MM.1S (cell line): ENCODE measurements at regions not wholly inside any gene's neighbourhood (a gene's known extent, or its start where the extent isn't known, plus 50 kb on each side); places are given as distances from the start of the nearest gene placed in this dataset.

ENCODE experiments used
- DNase-seq: peaks from one replicate; pipeline ENCODE4 v3.0.0-alpha.2; 2015
- H2AFZ ChIP-seq: fragments of 300-600 bp; sonication (generic); 2 replicates; pipeline ENCODE4 v1.6.0; 2016; ENCODE audit warnings: antibody characterized with exemption, low read length
- H3F3A ChIP-seq: fragments of 300-600 bp; sonication (generic); 2 replicates; pipeline ENCODE4 v1.6.1; 2016; ENCODE audit warnings: mild to moderate bottlenecking, antibody characterized with exemption, low read length, moderate library complexity, mixed read lengths; ENCODE audit not compliant: insufficient read depth
- H3K27ac ChIP-seq: fragments of 300-600 bp; sonication (generic); 2 replicates; pipeline ENCODE4 v1.5.1; 2016; ENCODE audit warnings: mild to moderate bottlenecking, low read length
- H3K27me3 ChIP-seq: fragments of 300-600 bp; sonication (generic); replicated peaks from 2 replicates; pipeline ENCODE4 v1.6.0; 2016; ENCODE audit warnings: low read length; ENCODE audit not compliant: insufficient read depth
- H3K36me3 ChIP-seq: fragments of 300-600 bp; sonication (generic); replicated peaks from 2 replicates; pipeline ENCODE4 v1.6.1; 2016; ENCODE audit warnings: mild to moderate bottlenecking, low read length, mixed read lengths; ENCODE audit not compliant: insufficient read depth
- H3K4me1 ChIP-seq: fragments of 300-600 bp; sonication (generic); 2 replicates; pipeline ENCODE4 v1.6.1; 2016; ENCODE audit warnings: low read length, mixed read lengths
- H3K4me2 ChIP-seq: fragments of 300-600 bp; sonication (generic); 2 replicates; pipeline ENCODE4 v1.6.0; 2016; ENCODE audit warnings: low read depth, low read length
- H3K4me3 ChIP-seq: fragments of 300-600 bp; sonication (generic); 2 replicates; pipeline ENCODE4 v1.5.1; 2016; ENCODE audit warnings: low read length, mixed read lengths
- H3K79me2 ChIP-seq: fragments of 300-600 bp; sonication (generic); 2 replicates; pipeline ENCODE4 v1.6.1; 2016; ENCODE audit warnings: mixed run types, low read length, mixed read lengths
- H3K9ac ChIP-seq: fragments of 300-600 bp; sonication (generic); 2 replicates; pipeline ENCODE4 v1.6.1; 2016; ENCODE audit warnings: low read length, mixed read lengths
- H3K9me2 ChIP-seq: fragments of 300-600 bp; sonication (generic); replicated peaks from 2 replicates; pipeline ENCODE4 v1.6.1; 2016; ENCODE audit warnings: mild to moderate bottlenecking, low read length, mixed read lengths; ENCODE audit not compliant: insufficient read depth
- H3K9me3 ChIP-seq: fragments of 300-600 bp; sonication (generic); replicated peaks from 2 replicates; pipeline ENCODE4 v1.6.1; 2016; ENCODE audit warnings: mild to moderate bottlenecking, low read length, mixed read lengths; ENCODE audit not compliant: insufficient read depth
- H4K20me1 ChIP-seq: fragments of 300-600 bp; sonication (generic); 2 replicates; pipeline ENCODE4 v1.6.1; 2016; ENCODE audit warnings: mild to moderate bottlenecking, low read length, moderate library complexity, mixed read lengths; ENCODE audit not compliant: insufficient read depth
- CTCF ChIP-seq: fragments of 300-600 bp; sonication (generic); IDR thresholded peaks from 2 replicates; pipeline ENCODE4 v1.5.1; 2016; ENCODE audit warnings: antibody characterized with exemption, low read length, mixed read lengths
- EZH2 ChIP-seq: fragments of 300-600 bp; sonication (generic); optimal IDR thresholded peaks from 2 replicates; pipeline ENCODE3; 2017; ENCODE audit warnings: low read depth, mild to moderate bottlenecking, antibody characterized with exemption, low read length, mixed read lengths
- EZH2phosphoT487 ChIP-seq: fragments of 300-600 bp; sonication (generic); IDR thresholded peaks from 2 replicates; pipeline ENCODE4 v1.6.1; 2018; ENCODE audit warnings: antibody characterized with exemption, low read length

DNA sequence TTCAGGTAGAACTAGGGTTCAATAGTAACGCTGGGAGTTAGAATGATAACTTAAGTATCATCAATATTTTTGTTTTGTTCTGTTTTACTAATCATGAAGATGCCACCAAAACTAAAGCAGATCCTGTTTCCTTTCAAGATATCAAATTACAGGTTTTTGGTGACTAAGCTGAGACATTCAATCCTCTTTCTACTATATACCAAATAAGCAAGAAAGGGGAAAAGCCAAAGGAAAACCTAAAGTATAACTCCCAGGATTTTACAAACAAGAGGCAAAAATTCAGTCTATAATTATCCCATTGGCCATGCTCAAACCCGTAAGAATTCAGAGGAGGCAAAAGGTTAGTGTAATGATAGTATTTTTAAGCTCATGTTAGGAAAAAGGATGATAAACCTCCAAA, 175.2 kb upstream of the CCDC150 start:
- Histone ChIP-seq H3K9me2 (no peaks in the 10 kb centered on the region), H3K36me3 (no peaks in the 10 kb centered on the region), H4K20me1 (no peaks in the 10 kb centered on the region), H3K4me3 (no peak overlapping the region), H3K27ac (no peak overlapping the region), H3K4me2 (no peak overlapping the region), H3K9ac (no peak overlapping the region), H3K79me2 (no peaks in the 10 kb centered on the region), H2AFZ (no peak overlapping the region), H3F3A (no peaks in the 10 kb centered on the region), H3K4me1 (peaks cover 23% of the 10 kb centered on the region), H3K27me3 (peaks cover 67% of the 10 kb centered on the region), H3K9me3 (no peaks in the 10 kb centered on the region)
- TF ChIP-seq EZH2 (no peak), EZH2phosphoT487 (no peak)
- no peak for DNase-seq

GRCh38 chr2:196466581-196466980, 172.9 kb upstream of the CCDC150 start:
- H3K79me2 ChIP-seq, result no peaks in the 10 kb centered on the region
- H3F3A ChIP-seq, result no peaks in the 10 kb centered on the region
- H3K9me3 ChIP-seq, result no peaks in the 10 kb centered on the region
- no peaks in the 10 kb centered on the region for H3K9me2 ChIP-seq
- no peaks in the 10 kb centered on the region for H3K36me3 ChIP-seq
- peaks cover 16% of the 10 kb centered on the region; the same call in 1 of the 2 replicates for H3K4me1 ChIP-seq
- H2AFZ ChIP-seq, result no peak overlapping the region
- H3K27ac ChIP-seq, result no peak overlapping the region
- peaks cover 46% of the 10 kb centered on the region for H3K27me3 ChIP-seq
- H4K20me1 ChIP-seq, result no peaks in the 10 kb centered on the region
- no peak overlapping the region for H3K4me3 ChIP-seq
- TF ChIP-seq EZH2phosphoT487 (no peak), CTCF (no peak)
- no peak overlapping the region for H3K9ac ChIP-seq
- no peak overlapping the region for H3K4me2 ChIP-seq
- no peak for DNase-seq

GRCh38 chr2:196468394-196468793, 171.1 kb upstream of the CCDC150 start:
- H3K9ac ChIP-seq, result no peak overlapping the region
- H3K9me2 ChIP-seq, result no peaks in the 10 kb centered on the region
- H4K20me1 ChIP-seq, result no peaks in the 10 kb centered on the region
- TF ChIP-seq CTCF, result peak; percentile 18
- no peak for TF ChIP-seq EZH2phosphoT487
- TF ChIP-seq EZH2, result no peak
- no peak overlapping the region for H3K27ac ChIP-seq
- H3K36me3 ChIP-seq, result no peaks in the 10 kb centered on the region
- no peaks in the 10 kb centered on the region for H3K9me3 ChIP-seq
- no peaks in the 10 kb centered on the region for H3F3A ChIP-seq
- no peak for DNase-seq
- H3K79me2 ChIP-seq, result no peaks in the 10 kb centered on the region
- H2AFZ ChIP-seq, result no peak overlapping the region
- peaks cover 29% of the 10 kb centered on the region for H3K27me3 ChIP-seq
- no peak overlapping the region for H3K4me2 ChIP-seq
- peaks cover 10% of the 10 kb centered on the region; the same call in 1 of the 2 replicates for H3K4me1 ChIP-seq
- no peak overlapping the region for H3K4me3 ChIP-seq

GRCh38 chr2:196473617-196474016, 165.9 kb upstream of the CCDC150 start:
- no peaks in the 10 kb centered on the region for H4K20me1 ChIP-seq
- no peak overlapping the region for H3K4me3 ChIP-seq
- H3K79me2 ChIP-seq, result no peaks in the 10 kb centered on the region
- no peak overlapping the region for H2AFZ ChIP-seq
- no peaks in the 10 kb centered on the region for H3K9me3 ChIP-seq
- TF ChIP-seq EZH2, result no peak
- no peak for TF ChIP-seq EZH2phosphoT487
- no peaks in the 10 kb centered on the region for H3K36me3 ChIP-seq
- H3K9ac ChIP-seq, result no peak overlapping the region
- no peak overlapping the region for H3K4me2 ChIP-seq
- H3K27ac ChIP-seq, result no peak overlapping the region
- no peaks in the 10 kb centered on the region for H3K4me1 ChIP-seq
- H3K9me2 ChIP-seq, result no peaks in the 10 kb centered on the region
- no peaks in the 10 kb centered on the region for H3F3A ChIP-seq
- no peaks in the 10 kb centered on the region for H3K27me3 ChIP-seq
- no peak for DNase-seq
